Brain microvascular endothelial cell (primary cell): ENCODE measurements at regions not wholly inside any gene's neighbourhood (a gene's known extent, or its start where the extent isn't known, plus 50 kb on each side); places are given as distances from the start of the nearest gene placed in this dataset.

Experiments
- DNase-seq: peaks from one replicate; pipeline ENCODE4 v3.0.0-alpha.2; 2020
- H3K27ac ChIP-seq: fragments of 250-450 bp; sonication (Bioruptor Pico); 2 replicates; pipeline ENCODE4 v1.5.1; 2020; ENCODE audit warnings: mild to moderate bottlenecking, moderate library complexity
- H3K27me3 ChIP-seq: fragments of 250-450 bp; sonication (Bioruptor Pico); replicated peaks from 2 replicates; pipeline ENCODE4 v1.5.1; 2020; ENCODE audit warnings: mild to moderate bottlenecking
- H3K36me3 ChIP-seq: fragments of 250-450 bp; sonication (Bioruptor Pico); replicated peaks from 2 replicates; pipeline ENCODE4 v1.5.1; 2020; ENCODE audit warnings: mild to moderate bottlenecking
- H3K4me3 ChIP-seq: 2 replicates; pipeline ENCODE4 v1.5.1; 2011; ENCODE audit warnings: low read depth, mild to moderate bottlenecking, control low read depth, low read length, moderate library complexity
- in situ Hi-C: cut with HindIII; loops from 2 replicates; pipeline ENCODE4 v1.10.0; 2017; ENCODE audit warnings: low sequenced_read_pairs, low pct_ligation_motif_present
- TF ChIP-seq, protein P1 (sequence below): IDR thresholded peaks from 2 replicates; pipeline ENCODE4 v1.5.1; 2011; ENCODE audit warnings: low read depth, mild to moderate bottlenecking, moderate library complexity, low read length, control low read depth, inconsistent platforms; ENCODE audit errors: missing control alignments

GRCh38 chr13:73765651-73766384 lies 368.4 kb downstream of the KLF12 start:
- H3K27ac ChIP-seq: peak overlapping the region; percentile 32
- in situ Hi-C loops: no loop called here
- no peaks in the 10 kb centered on the region for H3K27me3 ChIP-seq
- H3K4me3 ChIP-seq: no peak overlapping the region
- H3K36me3 ChIP-seq: peaks cover 3% of the 10 kb centered on the region
- TF ChIP-seq, protein P1, sequence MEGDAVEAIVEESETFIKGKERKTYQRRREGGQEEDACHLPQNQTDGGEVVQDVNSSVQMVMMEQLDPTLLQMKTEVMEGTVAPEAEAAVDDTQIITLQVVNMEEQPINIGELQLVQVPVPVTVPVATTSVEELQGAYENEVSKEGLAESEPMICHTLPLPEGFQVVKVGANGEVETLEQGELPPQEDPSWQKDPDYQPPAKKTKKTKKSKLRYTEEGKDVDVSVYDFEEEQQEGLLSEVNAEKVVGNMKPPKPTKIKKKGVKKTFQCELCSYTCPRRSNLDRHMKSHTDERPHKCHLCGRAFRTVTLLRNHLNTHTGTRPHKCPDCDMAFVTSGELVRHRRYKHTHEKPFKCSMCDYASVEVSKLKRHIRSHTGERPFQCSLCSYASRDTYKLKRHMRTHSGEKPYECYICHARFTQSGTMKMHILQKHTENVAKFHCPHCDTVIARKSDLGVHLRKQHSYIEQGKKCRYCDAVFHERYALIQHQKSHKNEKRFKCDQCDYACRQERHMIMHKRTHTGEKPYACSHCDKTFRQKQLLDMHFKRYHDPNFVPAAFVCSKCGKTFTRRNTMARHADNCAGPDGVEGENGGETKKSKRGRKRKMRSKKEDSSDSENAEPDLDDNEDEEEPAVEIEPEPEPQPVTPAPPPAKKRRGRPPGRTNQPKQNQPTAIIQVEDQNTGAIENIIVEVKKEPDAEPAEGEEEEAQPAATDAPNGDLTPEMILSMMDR: no peak
- DNase-seq: peak; percentile 70

- H3K27ac ChIP-seq: no peak overlapping the region
- no peaks in the 10 kb centered on the region for H3K27me3 ChIP-seq
- no peak overlapping the region for H3K4me3 ChIP-seq
- TF ChIP-seq, protein P1: no peak
- no peak for DNase-seq
- H3K36me3 ChIP-seq: peaks cover 3% of the 10 kb centered on the region
- in situ Hi-C loops: no loop called here
These were observed 374.8 kb downstream of the KLF12 start for GRCh38 chr13:73759434-73759833.

DNA sequence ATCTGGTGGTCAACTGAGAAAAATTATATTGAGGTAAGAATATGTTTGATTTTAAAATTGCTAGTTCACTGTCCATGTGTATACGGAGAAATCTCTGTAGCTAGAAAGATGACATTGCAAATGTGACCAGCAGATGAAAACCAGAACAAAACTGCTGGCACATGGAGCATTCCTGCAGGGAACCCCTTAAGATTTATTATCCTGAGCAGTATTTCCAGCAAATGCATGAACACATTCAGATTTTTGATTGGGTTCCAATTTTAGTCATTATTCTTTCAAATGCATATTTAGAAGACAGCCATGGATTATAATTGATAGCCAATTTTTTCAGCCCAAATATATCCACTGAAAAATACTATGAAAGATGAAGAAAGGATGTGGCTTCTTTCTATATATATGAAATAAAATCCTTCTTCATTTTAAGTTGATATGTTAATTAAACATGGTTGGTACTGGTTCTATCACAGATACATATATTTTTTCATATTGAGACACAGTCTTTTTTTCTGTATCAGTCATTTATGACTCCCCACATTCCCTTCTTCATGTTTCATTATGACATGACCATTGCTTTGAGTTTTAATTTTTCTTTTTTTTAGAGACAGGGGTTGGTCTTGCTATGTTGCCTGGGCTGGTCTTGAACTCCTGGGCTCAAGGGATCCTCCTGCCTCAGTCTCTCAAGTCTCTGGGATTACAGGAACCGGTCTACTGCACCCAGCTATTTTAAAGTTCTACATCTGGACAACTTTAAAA lies 376.5 kb downstream of the KLF12 start:
- in situ Hi-C loops: no loop called here
- TF ChIP-seq, protein P1: no peak
- no peaks in the 10 kb centered on the region for H3K27me3 ChIP-seq
- peaks cover 3% of the 10 kb centered on the region for H3K36me3 ChIP-seq
- H3K4me3 ChIP-seq: no peak overlapping the region
- H3K27ac ChIP-seq: no peak overlapping the region
- no peak for DNase-seq

DNA sequence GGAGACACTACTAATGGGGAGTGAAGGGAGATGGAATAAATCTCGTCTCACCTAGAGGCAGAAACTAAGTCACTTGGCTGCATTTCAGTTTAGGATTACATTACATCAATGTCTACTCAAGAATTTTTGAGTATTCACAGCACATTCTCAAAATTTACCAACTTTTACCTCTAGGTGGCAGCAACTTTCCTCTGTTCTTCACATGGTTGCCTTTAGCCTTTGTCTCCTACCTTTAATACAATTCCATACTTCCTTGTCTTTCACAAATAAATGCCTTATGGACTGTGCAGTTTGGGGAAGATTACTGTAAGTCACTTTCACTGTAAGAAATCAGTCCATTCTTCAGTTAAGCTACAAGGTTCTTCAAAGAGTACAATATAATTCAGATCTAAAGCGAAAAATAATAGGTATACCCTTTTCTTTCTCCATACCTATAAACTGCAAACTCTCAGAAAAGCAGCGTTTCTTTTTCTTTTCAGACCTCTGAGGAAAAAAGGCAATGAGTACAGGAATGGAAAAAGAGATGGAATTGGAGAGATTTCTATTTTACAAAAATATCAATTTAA lies 379.4 kb downstream of the KLF12 start:
- H3K36me3 ChIP-seq: no peaks in the 10 kb centered on the region
- no peaks in the 10 kb centered on the region for H3K27me3 ChIP-seq
- in situ Hi-C loops: no loop called here
- TF ChIP-seq, protein P1: peak; percentile 58
- peak; percentile 72 for DNase-seq
- no peak overlapping the region for H3K27ac ChIP-seq
- no peak overlapping the region for H3K4me3 ChIP-seq

GRCh38 chr13:73754241-73754640 lies 380.0 kb downstream of the KLF12 start:
- TF ChIP-seq, protein P1: peak; percentile 8
- no peak overlapping the region for H3K27ac ChIP-seq
- no peak for DNase-seq
- H3K36me3 ChIP-seq: no peaks in the 10 kb centered on the region
- in situ Hi-C loops: no loop called here
- no peak overlapping the region for H3K4me3 ChIP-seq
- no peaks in the 10 kb centered on the region for H3K27me3 ChIP-seq
